Mesenchymal stem cell (in vitro differentiated cells and primary cell): ENCODE measurements at regions not wholly inside any gene's neighbourhood (a gene's known extent, or its start where the extent isn't known, plus 50 kb on each side); places are given as distances from the start of the nearest gene placed in this dataset.

ENCODE experiments used
- DNase-seq: peaks from one replicate; pipeline ENCODE4 v3.0.0-alpha.2; 2013
- H2AFZ ChIP-seq: one replicate; pipeline ENCODE4 v1.6.1; 2013; ENCODE audit warnings: low read depth, mild to moderate bottlenecking, control low read depth, inconsistent platforms, low read length, moderate library complexity
- H2AK5ac ChIP-seq: 2 replicates; pipeline ENCODE4 v1.6.1; 2013; ENCODE audit warnings: low read length, moderate library complexity, mild to moderate bottlenecking, inconsistent platforms; ENCODE audit not compliant: severe bottlenecking
- H2BK120ac ChIP-seq: one replicate; pipeline ENCODE4 v1.6.1; 2013; ENCODE audit warnings: low read depth, mild to moderate bottlenecking, inconsistent platforms, low read length, moderate library complexity
- H2BK12ac ChIP-seq, 2 experiments: one replicate each; pipeline ENCODE4 v1.6.1; 2013; ENCODE audit warnings: inconsistent platforms in 2 of 2, low read length in 2 of 2, mild to moderate bottlenecking in 2 of 2, moderate library complexity in 2 of 2, control low read depth in 1 of 2
- H2BK15ac ChIP-seq: one replicate; pipeline ENCODE4 v1.6.1; 2013; ENCODE audit warnings: mild to moderate bottlenecking, low read depth, inconsistent platforms; ENCODE audit not compliant: poor library complexity, severe bottlenecking
- H2BK5ac ChIP-seq: 2 replicates; pipeline ENCODE4 v1.6.1; 2013; ENCODE audit warnings: low read depth, mild to moderate bottlenecking, low read length, control low read depth, inconsistent platforms; ENCODE audit not compliant: poor library complexity, severe bottlenecking
- H3K14ac ChIP-seq, 2 experiments: one replicate each; pipeline ENCODE4 v1.6.1; 2013; ENCODE audit warnings: inconsistent platforms in 2 of 2, low read length in 2 of 2, control low read depth in 1 of 2, mild to moderate bottlenecking in 1 of 2, moderate library complexity in 1 of 2
- H3K18ac ChIP-seq, 2 experiments: one replicate each; pipeline ENCODE4 v1.6.1; 2013; ENCODE audit warnings: inconsistent platforms in 2 of 2, low read length in 2 of 2, control low read depth in 1 of 2, low read depth in 1 of 2, mild to moderate bottlenecking in 1 of 2
- H3K23ac ChIP-seq, 2 experiments: one replicate each; pipeline ENCODE4 v1.6.1; 2013; ENCODE audit warnings: inconsistent platforms in 2 of 2, low read length in 2 of 2, mild to moderate bottlenecking in 2 of 2, moderate library complexity in 2 of 2, control low read depth in 1 of 2
- H3K27ac ChIP-seq: 2 replicates; pipeline ENCODE4 v1.5.1; 2013; ENCODE audit warnings: mild to moderate bottlenecking, moderate library complexity, low read length, control low read depth, inconsistent platforms; ENCODE audit not compliant: poor library complexity, severe bottlenecking
- H3K27me3 ChIP-seq, 2 experiments: 2 replicates each; pipeline versions ENCODE4 v1.6.1 to v1.7.0; 2013; ENCODE audit warnings: low read length in 2 of 2, mild to moderate bottlenecking in 2 of 2, moderate library complexity in 2 of 2, control low read depth in 1 of 2, inconsistent platforms in 1 of 2; ENCODE audit not compliant: control insufficient read depth in 1 of 2, insufficient read depth in 1 of 2
- H3K36me3 ChIP-seq, 2 experiments: 2 replicates each; pipeline versions ENCODE4 v1.6.1 to v1.7.0; 2013; ENCODE audit warnings: low read length in 2 of 2, control low read depth in 1 of 2, inconsistent platforms in 1 of 2, low read depth in 1 of 2, mild to moderate bottlenecking in 1 of 2; ENCODE audit not compliant: insufficient read depth in 2 of 2, control insufficient read depth in 1 of 2
- H3K4ac ChIP-seq, 2 experiments: one replicate each; pipeline ENCODE4 v1.6.1; 2013; ENCODE audit warnings: inconsistent platforms in 2 of 2, low read length in 2 of 2, mild to moderate bottlenecking in 2 of 2, moderate library complexity in 2 of 2, control low read depth in 1 of 2, low read depth in 1 of 2
- H3K4me1 ChIP-seq: 2 replicates; pipeline ENCODE4 v1.6.1; 2013; ENCODE audit warnings: low read depth, low read length, control low read depth; ENCODE audit not compliant: control insufficient read depth, insufficient read depth
- H3K4me2 ChIP-seq: 2 replicates; pipeline ENCODE4 v1.6.1; 2013; ENCODE audit warnings: low read length, mild to moderate bottlenecking, inconsistent platforms; ENCODE audit not compliant: poor library complexity, severe bottlenecking
- H3K4me3 ChIP-seq, 2 experiments: 2 replicates each; pipeline versions ENCODE4 v1.5.1 to v1.7.0; 2013; ENCODE audit warnings: low read length in 2 of 2, mild to moderate bottlenecking in 2 of 2, control low read depth in 1 of 2, low read depth in 1 of 2; ENCODE audit not compliant: insufficient read depth in 1 of 2
- H3K79me1 ChIP-seq: replicated peaks from 2 replicates; pipeline ENCODE4 v1.6.1; 2013; ENCODE audit warnings: mild to moderate bottlenecking, control low read depth, low read length, inconsistent platforms; ENCODE audit not compliant: poor library complexity, severe bottlenecking
- H3K9ac ChIP-seq: 2 replicates; pipeline ENCODE4 v1.7.0; 2013; ENCODE audit warnings: mild to moderate bottlenecking, low read length, moderate library complexity
- H3K9me3 ChIP-seq: 2 replicates; pipeline ENCODE4 v1.7.0; 2013; ENCODE audit warnings: mild to moderate bottlenecking, low read length; ENCODE audit not compliant: control insufficient read depth
- H4K8ac ChIP-seq: one replicate; pipeline ENCODE4 v1.6.1; 2013; ENCODE audit warnings: inconsistent platforms, mild to moderate bottlenecking, low read length, moderate library complexity
- H4K91ac ChIP-seq: one replicate; pipeline ENCODE4 v1.6.1; 2013; ENCODE audit warnings: mild to moderate bottlenecking, low read length, inconsistent platforms
- WGBS: methylation state at CpG from one replicate; pipeline ENCODE4 v1.1.7; 2013; ENCODE audit warnings: mixed read lengths; 5-methylcytosine and 5-hydroxymethylcytosine counted together

GRCh38 chrX:2574271-2574670, 73.5 kb upstream of the DHRSX start:
- Histone ChIP-seq H2BK5ac (no peak overlapping the region), H3K9me3 (peaks cover 8% of the 10 kb centered on the region), H3K36me3 (peaks cover 0 to 3% of the 10 kb centered on the region in 2 experiments), H3K9ac (no peak overlapping the region), H3K4me3 (no peak overlapping the region), H3K18ac (no peak overlapping the region), H2AK5ac (no peak overlapping the region), H2BK12ac (no peak overlapping the region), H3K4me1 (peaks cover 5% of the 10 kb centered on the region), H3K4ac (no peak overlapping the region), H3K27ac (no peak overlapping the region), H3K14ac (no peak overlapping the region), H4K8ac (no peak overlapping the region), H2BK120ac (no peak overlapping the region), H4K91ac (no peak overlapping the region), H3K79me1 (no peaks in the 10 kb centered on the region), H3K27me3 (peaks cover 0 to 5% of the 10 kb centered on the region in 2 experiments), H2BK15ac (no peak overlapping the region), H3K4me2 (no peak overlapping the region), H2AFZ (no peak overlapping the region), H3K23ac (no peak overlapping the region)
- WGBS: 73% methylated on average over 6 of the region's 6 CpGs
- no peak for DNase-seq

DNA sequence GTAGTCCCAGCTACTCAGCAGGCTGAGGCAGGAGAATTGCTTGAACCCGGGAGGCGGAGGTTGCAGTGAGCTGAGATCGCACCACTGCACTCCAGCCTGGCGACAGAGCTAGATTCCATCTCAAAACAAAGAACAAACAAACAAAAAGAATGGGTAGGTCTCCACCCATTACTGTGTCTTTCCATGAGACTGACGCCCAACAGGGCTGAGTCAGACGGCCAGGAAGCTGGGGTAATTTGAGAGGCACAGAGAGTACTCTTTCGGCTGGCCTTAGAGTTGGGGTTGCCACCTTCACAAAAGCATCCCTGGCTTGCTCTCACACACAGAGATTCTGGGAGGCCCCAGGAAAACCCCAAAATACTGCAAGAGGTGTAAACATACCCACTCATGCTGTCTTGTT, 72.0 kb upstream of the DHRSX start:
- Histone ChIP-seq H3K4me1 (peaks cover under 1% of the 10 kb centered on the region), H2AK5ac (no peak overlapping the region), H3K79me1 (no peaks in the 10 kb centered on the region), H2BK15ac (no peak overlapping the region), H3K27ac (no peak overlapping the region), H3K36me3 (peaks cover 0 to 3% of the 10 kb centered on the region in 2 experiments), H3K9me3 (peaks cover 8% of the 10 kb centered on the region), H3K4me3 (no peak overlapping the region), H2BK120ac (no peak overlapping the region), H3K4me2 (no peak overlapping the region), H3K23ac (no peak overlapping the region), H3K27me3 (no peaks in the 10 kb centered on the region), H3K4ac (no peak overlapping the region), H2BK12ac (no peak overlapping the region), H3K14ac (no peak overlapping the region), H4K8ac (no peak overlapping the region), H4K91ac (no peak overlapping the region), H2BK5ac (no peak overlapping the region), H3K9ac (no peak overlapping the region), H2AFZ (no peak overlapping the region), H3K18ac (no peak overlapping the region)
- no peak for DNase-seq
- 71% methylated on average over 4 of the region's 7 CpGs for WGBS

DNA sequence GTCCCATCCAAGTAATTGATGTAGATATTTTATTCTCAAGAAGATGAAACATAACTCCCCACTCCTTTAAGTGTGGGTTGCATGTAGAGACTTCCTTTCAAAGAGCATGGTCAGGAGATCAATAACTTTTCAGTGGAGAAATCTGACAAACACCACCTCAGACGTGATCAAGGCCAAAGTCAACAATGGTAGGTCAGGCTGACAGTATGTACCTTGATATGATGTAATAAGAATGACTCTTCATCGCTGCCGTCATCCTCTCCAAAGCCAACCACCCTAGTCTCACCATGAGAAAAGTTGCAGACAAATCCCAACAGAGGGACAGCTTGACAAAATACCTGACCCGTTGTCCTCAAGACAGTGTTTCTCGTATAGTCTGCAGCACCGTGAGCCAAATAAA, 67.3 kb upstream of the DHRSX start:
- peaks cover 8% of the 10 kb centered on the region for H3K9me3 ChIP-seq
- H3K9ac ChIP-seq: no peak overlapping the region
- no peak overlapping the region for H3K23ac ChIP-seq
- H2BK15ac ChIP-seq: no peak overlapping the region
- H2AK5ac ChIP-seq: no peak overlapping the region
- no peak overlapping the region for H2BK120ac ChIP-seq
- no peak overlapping the region for H2AFZ ChIP-seq
- no peaks in the 10 kb centered on the region for H3K36me3 ChIP-seq
- 80% methylated on average over 6 of the region's 6 CpGs for WGBS
- no peak overlapping the region for H4K91ac ChIP-seq
- no peak for DNase-seq
- H3K18ac ChIP-seq: no peak overlapping the region
- no peak overlapping the region for H2BK12ac ChIP-seq
- no peak overlapping the region for H3K27ac ChIP-seq
- no peak overlapping the region for H3K4me2 ChIP-seq
- no peak overlapping the region for H2BK5ac ChIP-seq
- no peaks in the 10 kb centered on the region for H3K79me1 ChIP-seq
- H3K14ac ChIP-seq: no peak overlapping the region
- H3K4ac ChIP-seq: no peak overlapping the region
- H3K4me1 ChIP-seq: no peaks in the 10 kb centered on the region
- H4K8ac ChIP-seq: no peak overlapping the region
- H3K4me3 ChIP-seq: no peak overlapping the region
- peaks cover 0 to 4% of the 10 kb centered on the region in 2 experiments for H3K27me3 ChIP-seq

DNA sequence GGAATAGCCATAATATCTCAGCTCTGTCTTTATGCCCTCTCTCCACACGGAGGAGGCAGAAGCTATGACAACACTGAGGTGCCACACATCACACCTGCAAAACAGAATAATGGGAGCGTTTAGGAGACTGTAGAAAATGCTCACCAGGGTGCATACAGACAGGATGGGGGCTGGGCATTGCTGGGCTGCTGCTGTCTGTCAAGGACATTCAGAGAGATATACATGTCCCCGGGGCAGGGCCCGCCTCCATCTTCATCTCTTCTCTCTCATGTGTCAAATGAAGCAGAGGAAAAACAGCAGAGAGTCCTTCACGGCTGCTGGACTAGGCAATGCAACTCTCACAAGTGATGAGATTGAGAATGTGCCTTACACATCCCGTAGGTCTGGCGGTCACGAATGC, 65.3 kb upstream of the DHRSX start:
- H2BK120ac ChIP-seq: no peak overlapping the region
- H3K27ac ChIP-seq: no peak overlapping the region
- no peak overlapping the region for H3K14ac ChIP-seq
- H4K91ac ChIP-seq: no peak overlapping the region
- no peak overlapping the region for H3K23ac ChIP-seq
- H2BK12ac ChIP-seq: no peak overlapping the region
- H2BK5ac ChIP-seq: no peak overlapping the region
- H3K4me3 ChIP-seq: no peak overlapping the region
- 72% methylated on average over 8 of the region's 8 CpGs for WGBS
- DNase-seq: no peak
- no peak overlapping the region for H3K4ac ChIP-seq
- H3K9me3 ChIP-seq: peaks cover 8% of the 10 kb centered on the region
- no peak overlapping the region for H4K8ac ChIP-seq
- H3K9ac ChIP-seq: no peak overlapping the region
- H2AFZ ChIP-seq: no peak overlapping the region
- H3K27me3 ChIP-seq: peaks cover 0 to 4% of the 10 kb centered on the region in 2 experiments
- no peaks in the 10 kb centered on the region for H3K36me3 ChIP-seq
- no peak overlapping the region for H2AK5ac ChIP-seq
- no peak overlapping the region for H3K18ac ChIP-seq
- H2BK15ac ChIP-seq: no peak overlapping the region
- no peaks in the 10 kb centered on the region for H3K4me1 ChIP-seq
- H3K79me1 ChIP-seq: no peaks in the 10 kb centered on the region
- H3K4me2 ChIP-seq: no peak overlapping the region
